Mucosa of descending colon (tissue), 3 donors: ENCODE measurements at regions not wholly inside any gene's neighbourhood (a gene's known extent, or its start where the extent isn't known, plus 50 kb on each side); places are given as distances from the start of the nearest gene placed in this dataset.
"Not testable (repeated sequence)": the region's sequence is repeated elsewhere in the genome, so short reads cannot be mapped to it uniquely, and the experiment has no call there.

Source experiments
- ATAC-seq: fragments of 200-7000 bp; cut with Tn5 transposase; one replicate; pipeline ENCODE4 v1.9.1; 2020; ENCODE audit warnings: mild to moderate bottlenecking, moderate library complexity
- DNase-seq, 3 donors: peaks; one replicate each; pipeline ENCODE4 v3.0.0-alpha.2; 2020
- H3K36me3 ChIP-seq: fragments of 200-600 bp; one replicate; pipeline ENCODE4 v1.8.0; 2021; ENCODE audit warnings: low read depth, mild to moderate bottlenecking
- H3K4me1 ChIP-seq: fragments of 200-600 bp; one replicate; pipeline ENCODE4 v1.8.0; 2021; ENCODE audit warnings: low read depth, mild to moderate bottlenecking
- H3K4me3 ChIP-seq: fragments of 200-600 bp; one replicate; pipeline ENCODE4 v1.8.0; 2021; ENCODE audit warnings: mild to moderate bottlenecking
- H3K9me3 ChIP-seq: fragments of 200-600 bp; one replicate; pipeline ENCODE4 v1.8.0; 2021; ENCODE audit warnings: mild to moderate bottlenecking
- intact Hi-C, 2 donors: fragments of 100-400 bp; cut with DNase I in 1 of 2; cut with micrococcal nuclease in 1 of 2; formaldehyde crosslinking; loops; one replicate each; pipeline versions ENCODE4 v1.11.0 to v1.11.1; 2022; cut with DNase I, micrococcal nuclease
- TF ChIP-seq, protein P1 (sequence below): fragments of 200-600 bp; IDR thresholded peaks from one replicate; pipeline ENCODE4 v1.8.0; 2022; ENCODE audit warnings: antibody characterized with exemption, mild to moderate bottlenecking
- donor health status: DM: no; HTN: no; CAD: no; lungs with moderate emphysema.
- donor health status: DM: no; HTN: no; CAD: no.
- donor health status: DM: no; HTN: yes; CAD: no.

DNA sequence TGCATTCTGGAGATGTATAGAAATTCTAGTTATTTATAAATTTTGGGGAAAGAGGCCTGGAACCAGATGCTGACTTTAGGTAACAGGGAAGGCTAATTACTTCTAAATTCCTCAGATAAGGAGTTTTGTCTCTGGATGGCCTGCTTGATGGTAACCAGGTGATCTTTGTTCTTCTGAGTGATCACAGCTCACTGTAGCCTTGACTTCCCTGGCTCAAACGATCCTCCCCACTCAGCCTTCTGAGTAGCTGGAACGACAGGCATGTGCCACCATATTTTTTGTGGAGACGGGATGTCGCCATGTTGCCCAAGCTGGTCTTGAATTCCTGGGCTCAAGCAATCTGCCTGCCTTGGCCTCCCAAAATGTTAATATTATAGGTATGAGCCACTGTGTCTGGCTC lies 54.4 kb upstream of the MSH6 start:
- TF ChIP-seq, protein P1, sequence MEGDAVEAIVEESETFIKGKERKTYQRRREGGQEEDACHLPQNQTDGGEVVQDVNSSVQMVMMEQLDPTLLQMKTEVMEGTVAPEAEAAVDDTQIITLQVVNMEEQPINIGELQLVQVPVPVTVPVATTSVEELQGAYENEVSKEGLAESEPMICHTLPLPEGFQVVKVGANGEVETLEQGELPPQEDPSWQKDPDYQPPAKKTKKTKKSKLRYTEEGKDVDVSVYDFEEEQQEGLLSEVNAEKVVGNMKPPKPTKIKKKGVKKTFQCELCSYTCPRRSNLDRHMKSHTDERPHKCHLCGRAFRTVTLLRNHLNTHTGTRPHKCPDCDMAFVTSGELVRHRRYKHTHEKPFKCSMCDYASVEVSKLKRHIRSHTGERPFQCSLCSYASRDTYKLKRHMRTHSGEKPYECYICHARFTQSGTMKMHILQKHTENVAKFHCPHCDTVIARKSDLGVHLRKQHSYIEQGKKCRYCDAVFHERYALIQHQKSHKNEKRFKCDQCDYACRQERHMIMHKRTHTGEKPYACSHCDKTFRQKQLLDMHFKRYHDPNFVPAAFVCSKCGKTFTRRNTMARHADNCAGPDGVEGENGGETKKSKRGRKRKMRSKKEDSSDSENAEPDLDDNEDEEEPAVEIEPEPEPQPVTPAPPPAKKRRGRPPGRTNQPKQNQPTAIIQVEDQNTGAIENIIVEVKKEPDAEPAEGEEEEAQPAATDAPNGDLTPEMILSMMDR = no peak
- no peaks in the 10 kb centered on the region for H3K36me3 ChIP-seq
- H3K9me3 ChIP-seq = peaks cover 2% of the 10 kb centered on the region
- H3K4me1 ChIP-seq = no peaks in the 10 kb centered on the region
- intact Hi-C loops = no loop called here
- DNase-seq (no peak), ATAC-seq (no peak)
- no peak overlapping the region for H3K4me3 ChIP-seq

DNA sequence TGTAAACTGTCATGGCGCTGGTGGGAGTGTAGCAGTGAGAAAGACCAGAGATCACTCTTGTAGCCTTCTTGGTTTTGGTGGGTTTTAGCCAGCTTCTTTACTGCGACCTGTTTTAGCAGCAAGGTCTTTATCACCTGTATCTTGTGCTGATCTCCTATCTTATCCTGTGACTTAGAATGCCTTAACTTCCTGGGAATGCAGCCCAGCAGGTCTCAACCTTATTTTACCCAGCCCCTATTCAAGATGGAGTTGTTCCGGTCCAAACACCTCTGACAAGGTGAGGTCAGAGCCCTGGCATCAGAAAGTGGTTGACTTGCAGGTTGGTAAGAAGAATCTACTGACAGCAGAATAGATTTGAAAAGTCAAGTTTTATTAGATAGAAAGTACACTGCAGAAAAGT lies 55.0 kb upstream of the MSH6 start:
- Histone ChIP-seq H3K4me1 (no peaks in the 10 kb centered on the region), H3K4me3 (no peak overlapping the region), H3K36me3 (no peaks in the 10 kb centered on the region), H3K9me3 (peaks cover 2% of the 10 kb centered on the region)
- no peak for ATAC-seq
- TF ChIP-seq, protein P1 = no peak
- no peak for DNase-seq
- intact Hi-C loops = no loop called here

DNA sequence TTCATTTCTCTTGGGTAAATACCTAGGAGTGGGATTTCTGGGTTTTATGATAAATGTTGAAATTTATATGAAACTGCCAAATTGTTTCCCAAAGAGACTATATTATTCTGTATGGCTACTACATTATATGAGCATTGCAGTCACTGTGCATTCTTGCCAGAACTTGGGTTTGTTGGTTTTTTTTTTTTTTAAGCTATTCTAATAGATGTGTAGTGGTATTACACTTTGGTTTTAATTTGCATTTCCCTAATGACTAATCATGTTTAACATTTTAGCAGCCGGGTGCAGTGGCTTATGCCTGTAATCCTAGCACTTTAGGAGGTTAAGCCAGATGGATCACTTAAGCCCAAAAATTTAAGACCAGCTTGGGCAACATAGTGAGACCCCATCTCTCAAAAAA lies 56.0 kb upstream of the MSH6 start:
- intact Hi-C loops, ATAC-seq, H3K36me3 ChIP-seq, H3K9me3 ChIP-seq, H3K4me3 ChIP-seq, H3K4me1 ChIP-seq, DNase-seq: not testable (repeated sequence)

DNA sequence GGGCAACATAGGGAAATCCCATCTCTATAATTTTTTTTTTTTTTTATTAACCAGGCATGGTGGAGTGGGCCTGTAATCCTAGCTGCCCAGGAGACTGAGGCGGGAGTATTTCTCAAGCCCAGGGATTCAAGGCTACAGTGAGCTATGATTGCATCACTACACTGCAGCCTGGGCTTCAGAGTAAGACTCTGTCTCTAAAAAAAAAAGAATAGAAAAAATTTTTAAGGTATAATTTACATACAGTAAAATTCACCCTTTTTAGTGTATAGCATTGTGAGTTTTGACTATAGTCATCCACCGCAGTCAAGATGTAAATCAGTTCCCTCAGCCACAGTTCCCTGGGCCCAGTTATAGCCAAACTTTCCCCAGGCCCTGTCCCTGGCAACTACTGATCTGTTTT lies 57.1 kb upstream of the MSH6 start:
- intact Hi-C loops = no loop called here
- no peaks in the 10 kb centered on the region for H3K4me1 ChIP-seq
- TF ChIP-seq, protein P1 = no peak
- no peak overlapping the region for H3K4me3 ChIP-seq
- no peaks in the 10 kb centered on the region for H3K36me3 ChIP-seq
- ATAC-seq = no peak
- H3K9me3 ChIP-seq = peaks cover 2% of the 10 kb centered on the region
- DNase-seq = no peak

DNA sequence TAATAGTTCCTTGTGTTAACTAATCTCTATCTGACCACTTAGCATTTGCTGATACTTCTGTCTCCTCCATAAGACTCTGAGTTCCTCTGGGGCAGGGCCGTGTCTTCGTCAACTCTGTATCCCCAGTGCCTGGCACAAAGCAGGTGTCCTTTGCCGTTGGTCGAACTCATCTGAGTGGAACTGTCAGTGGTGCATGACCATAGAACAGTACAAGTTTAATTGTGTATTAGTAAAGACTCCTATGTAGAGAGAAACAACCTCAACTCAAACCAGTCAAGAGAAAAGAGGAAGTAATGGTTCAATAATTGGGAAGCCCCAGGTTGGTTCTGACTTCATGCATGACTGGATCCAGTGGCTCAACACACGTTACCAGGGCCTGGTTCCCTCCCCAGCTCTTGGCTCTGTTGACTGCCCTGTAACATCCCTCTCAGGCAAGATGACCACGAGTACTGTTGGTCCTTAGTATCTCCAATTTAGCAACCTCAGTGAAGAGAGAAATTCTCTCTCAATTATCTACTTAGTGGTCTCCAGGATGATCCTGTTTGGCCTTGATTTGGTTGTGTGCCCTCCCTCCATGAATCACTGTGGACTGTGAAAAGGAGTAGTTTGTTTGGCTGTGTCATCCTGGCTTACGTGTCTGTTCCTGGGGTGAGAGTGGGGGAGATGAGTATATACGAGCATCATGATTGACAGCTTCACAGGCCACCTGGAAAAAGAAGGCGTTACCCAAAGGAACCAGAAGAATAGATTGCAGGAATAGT lies 58.5 kb upstream of the MSH6 start:
- Histone ChIP-seq H3K9me3 (peaks cover 1% of the 10 kb centered on the region), H3K4me3 (no peak overlapping the region), H3K4me1 (no peaks in the 10 kb centered on the region), H3K36me3 (no peaks in the 10 kb centered on the region)
- intact Hi-C loops = no loop called here
- no peak for DNase-seq
- TF ChIP-seq, protein P1 = no peak
- peak; percentile 80 for ATAC-seq

DNA sequence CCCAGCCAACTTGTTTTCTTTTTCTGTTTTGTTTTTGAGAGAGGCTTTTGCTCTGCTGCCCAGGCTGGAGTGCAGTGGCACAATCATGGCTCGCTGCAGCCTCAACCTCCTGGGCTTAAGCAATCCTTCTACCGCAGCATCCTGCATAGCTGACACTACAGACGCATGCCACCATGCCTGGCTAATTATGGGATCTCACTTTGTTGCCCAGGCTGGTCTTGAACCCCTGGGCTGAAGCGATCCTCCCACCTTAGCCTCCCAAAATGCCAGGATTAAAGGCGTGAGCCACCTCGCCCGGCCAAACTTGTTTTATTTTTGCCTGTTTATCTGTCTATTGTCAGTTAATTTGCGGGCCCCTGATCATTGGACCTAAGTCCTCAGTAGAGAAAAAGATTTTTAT lies 61.6 kb upstream of the MSH6 start:
- Histone ChIP-seq H3K4me3 (no peak overlapping the region), H3K9me3 (no peaks in the 10 kb centered on the region), H3K36me3 (no peaks in the 10 kb centered on the region), H3K4me1 (no peaks in the 10 kb centered on the region)
- TF ChIP-seq, protein P1 = no peak
- DNase-seq (no peak), ATAC-seq (no peak)
- intact Hi-C loops = no loop called here
